WTC11 (cell line): ENCODE measurements at regions not wholly inside any gene's neighbourhood (a gene's known extent, or its start where the extent isn't known, plus 50 kb on each side); places are given as distances from the start of the nearest gene placed in this dataset.
A peak's percentile ranks its signal among the peaks of the same experiment; 100 is the strongest.

Experiments used
- ATAC-seq: fragments of 200-7000 bp; cut with Tn5 transposase; 2 replicates; pipeline ENCODE4 v1.10.0; 2021; ENCODE audit warnings: mild to moderate bottlenecking, moderate library complexity
- CTCF ChIA-PET: fragments of 300-600 bp; sonication (Branson Sonifier 250); formaldehyde crosslinking; loops from one replicate; lab custom pipeline; 2021; ENCODE audit warnings: antibody characterized with exemption; lab: Charles Lee
- POLR2A ChIA-PET: fragments of 350-600 bp; sonication (Branson Sonifier 250); formaldehyde crosslinking; loops from one replicate; lab custom pipeline; 2021; ENCODE audit warnings: antibody characterized with exemption; lab: Charles Lee
- DNase-seq: peaks from one replicate; pipeline ENCODE4 v3.0.0; 2021; ENCODE audit warnings: low spot score
- H3K27ac Mint-ChIP-seq: 2 replicates; pipeline ENCODE4 v1.8.0; 2021; ENCODE audit warnings: mixed read lengths
- H3K27me3 Mint-ChIP-seq: 2 replicates; pipeline ENCODE4 v1.8.0; 2021; ENCODE audit warnings: low read depth, mild to moderate bottlenecking, moderate library complexity, mixed read lengths
- H3K36me3 Mint-ChIP-seq: 2 replicates; pipeline ENCODE4 v1.8.0; 2021; ENCODE audit warnings: mixed read lengths
- H3K4me1 Mint-ChIP-seq: 2 replicates; pipeline ENCODE4 v1.8.0; 2022; ENCODE audit warnings: mixed read lengths
- H3K4me3 Mint-ChIP-seq: 2 replicates; pipeline ENCODE4 v1.8.0; 2021; ENCODE audit warnings: mild to moderate bottlenecking, moderate library complexity, mixed read lengths
- H3K9me3 Mint-ChIP-seq: 2 replicates; pipeline ENCODE4 v1.8.0; 2021; ENCODE audit warnings: mixed read lengths
- CBFB ChIP-seq: sonication (generic); formaldehyde crosslinking; IDR thresholded peaks from 2 replicates; pipeline ENCODE4 v1.8.1; 2022; ENCODE audit warnings: mild to moderate bottlenecking, low read depth, missing genetic modification reagents
- CDX4 ChIP-seq: fragments of 250-450 bp; sonication (Bioruptor Pico); IDR thresholded peaks from 2 replicates; pipeline ENCODE4 v1.9.0; 2021; ENCODE audit warnings: moderate library complexity, mild to moderate bottlenecking, inconsistent platforms, borderline replicate concordance
- E2F1 ChIP-seq: sonication (generic); formaldehyde crosslinking; IDR thresholded peaks from 2 replicates; pipeline ENCODE4 v1.8.0; 2022; ENCODE audit warnings: mild to moderate bottlenecking, missing genetic modification reagents
- ETV6 ChIP-seq: sonication (generic); formaldehyde crosslinking; IDR thresholded peaks from 2 replicates; pipeline ENCODE4 v1.8.1; 2022; ENCODE audit warnings: mild to moderate bottlenecking, missing genetic modification reagents
- FOXK1 ChIP-seq: sonication (generic); formaldehyde crosslinking; IDR thresholded peaks from 2 replicates; pipeline ENCODE4 v1.8.0; 2022; ENCODE audit warnings: mild to moderate bottlenecking, moderate library complexity, missing genetic modification reagents
- GRHL2 ChIP-seq: fragments of 250-450 bp; sonication (Bioruptor Pico); IDR thresholded peaks from 2 replicates; pipeline ENCODE4 v1.8.0; 2022; ENCODE audit warnings: mild to moderate bottlenecking, moderate library complexity; ENCODE audit not compliant: insufficient replicate concordance, severe bottlenecking
- IRF2 ChIP-seq: sonication (generic); formaldehyde crosslinking; IDR thresholded peaks from 2 replicates; pipeline ENCODE4 v1.8.0; 2022; ENCODE audit warnings: low read depth, missing genetic modification reagents, borderline replicate concordance
- MXD4 ChIP-seq: fragments of 250-450 bp; sonication (Bioruptor Pico); IDR thresholded peaks from 2 replicates; pipeline ENCODE4 v1.8.0; 2021; ENCODE audit warnings: mild to moderate bottlenecking, moderate library complexity, borderline replicate concordance
- NR1H2 ChIP-seq: sonication (generic); formaldehyde crosslinking; IDR thresholded peaks from 2 replicates; pipeline ENCODE4 v1.9.0; 2021; ENCODE audit warnings: mild to moderate bottlenecking, moderate library complexity, missing genetic modification reagents
- RELA ChIP-seq: sonication (generic); formaldehyde crosslinking; IDR thresholded peaks from 2 replicates; pipeline ENCODE4 v1.8.1; 2022; ENCODE audit warnings: missing genetic modification reagents, mild to moderate bottlenecking, borderline replicate concordance
- TEAD1 ChIP-seq: sonication (generic); formaldehyde crosslinking; IDR thresholded peaks from 2 replicates; pipeline ENCODE4 v1.8.0; 2022; ENCODE audit warnings: mild to moderate bottlenecking, missing genetic modification reagents
- TEAD4 ChIP-seq: sonication (generic); formaldehyde crosslinking; IDR thresholded peaks from 2 replicates; pipeline ENCODE4 v1.8.0; 2022; ENCODE audit warnings: mild to moderate bottlenecking, missing genetic modification reagents
- ZBTB21 ChIP-seq: sonication (generic); formaldehyde crosslinking; IDR thresholded peaks from 2 replicates; pipeline ENCODE4 v1.8.1; 2023; ENCODE audit warnings: mild to moderate bottlenecking, missing genetic modification reagents, borderline replicate concordance
- ZNF423 ChIP-seq: fragments of 250-450 bp; sonication (Bioruptor Pico); IDR thresholded peaks from 2 replicates; pipeline ENCODE4 v2.1.2; 2022; ENCODE audit warnings: mild to moderate bottlenecking, moderate library complexity
- ZNF425 ChIP-seq: fragments of 250-450 bp; sonication (Bioruptor Pico); conservative IDR thresholded peaks from 2 replicates; pipeline ENCODE4 v1.9.0; 2021; ENCODE audit warnings: mild to moderate bottlenecking
- TF ChIP-seq, protein P1 (sequence below): fragments of 250-450 bp; sonication (Bioruptor Pico); IDR thresholded peaks from 2 replicates; pipeline ENCODE4 v1.9.0; 2021; ENCODE audit warnings: mild to moderate bottlenecking, borderline replicate concordance

DNA sequence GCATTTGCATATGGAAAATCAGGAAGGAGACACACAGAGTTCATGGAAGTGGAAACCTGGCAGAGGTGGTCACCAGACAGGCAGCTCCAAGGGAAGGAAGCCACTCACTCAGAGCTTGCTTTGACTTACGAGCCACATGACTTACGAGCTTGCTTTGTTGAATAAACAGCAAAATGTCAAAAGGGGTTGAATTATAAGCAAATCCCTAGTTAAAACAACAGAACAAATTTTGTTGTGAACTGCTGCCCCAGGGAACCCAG lies 164.3 kb downstream of the SYK start (continued):
- TF ChIP-seq ZNF423 (CRISPR knock-in tag): no peak
- no peak for TF ChIP-seq TEAD4 (CRISPR knock-in tag)

- CTCF ChIA-PET: interaction anchor here (0.7 to 1.7 kb wide), 6 partner anchors 13 to 792 kb away, joined by 3 to 16 read pairs (median 4); partner anchors contain the start of gene NFIL3
Measured at GRCh38 chr9:90966480-90967144, 165.0 kb downstream of the SYK start.

GRCh38 chr9:90967145-90967538 lies 165.5 kb downstream of the SYK start:
- peak; percentile 25 for ATAC-seq

More at GRCh38 chr9:90966480-90967144, 165.0 kb downstream of the SYK start:
- no peak overlapping the region for H3K27ac Mint-ChIP-seq
- H3K9me3 Mint-ChIP-seq: peaks cover 9% of the 10 kb centered on the region
- no peak for DNase-seq
- TF ChIP-seq CBFB (no peak), RELA (CRISPR knock-in tag) (no peak), CDX4 (CRISPR knock-in tag) (no peak), GRHL2 (CRISPR knock-in tag) (no peak), ZBTB21 (CRISPR knock-in tag) (no peak)
- TF ChIP-seq, protein P1, sequence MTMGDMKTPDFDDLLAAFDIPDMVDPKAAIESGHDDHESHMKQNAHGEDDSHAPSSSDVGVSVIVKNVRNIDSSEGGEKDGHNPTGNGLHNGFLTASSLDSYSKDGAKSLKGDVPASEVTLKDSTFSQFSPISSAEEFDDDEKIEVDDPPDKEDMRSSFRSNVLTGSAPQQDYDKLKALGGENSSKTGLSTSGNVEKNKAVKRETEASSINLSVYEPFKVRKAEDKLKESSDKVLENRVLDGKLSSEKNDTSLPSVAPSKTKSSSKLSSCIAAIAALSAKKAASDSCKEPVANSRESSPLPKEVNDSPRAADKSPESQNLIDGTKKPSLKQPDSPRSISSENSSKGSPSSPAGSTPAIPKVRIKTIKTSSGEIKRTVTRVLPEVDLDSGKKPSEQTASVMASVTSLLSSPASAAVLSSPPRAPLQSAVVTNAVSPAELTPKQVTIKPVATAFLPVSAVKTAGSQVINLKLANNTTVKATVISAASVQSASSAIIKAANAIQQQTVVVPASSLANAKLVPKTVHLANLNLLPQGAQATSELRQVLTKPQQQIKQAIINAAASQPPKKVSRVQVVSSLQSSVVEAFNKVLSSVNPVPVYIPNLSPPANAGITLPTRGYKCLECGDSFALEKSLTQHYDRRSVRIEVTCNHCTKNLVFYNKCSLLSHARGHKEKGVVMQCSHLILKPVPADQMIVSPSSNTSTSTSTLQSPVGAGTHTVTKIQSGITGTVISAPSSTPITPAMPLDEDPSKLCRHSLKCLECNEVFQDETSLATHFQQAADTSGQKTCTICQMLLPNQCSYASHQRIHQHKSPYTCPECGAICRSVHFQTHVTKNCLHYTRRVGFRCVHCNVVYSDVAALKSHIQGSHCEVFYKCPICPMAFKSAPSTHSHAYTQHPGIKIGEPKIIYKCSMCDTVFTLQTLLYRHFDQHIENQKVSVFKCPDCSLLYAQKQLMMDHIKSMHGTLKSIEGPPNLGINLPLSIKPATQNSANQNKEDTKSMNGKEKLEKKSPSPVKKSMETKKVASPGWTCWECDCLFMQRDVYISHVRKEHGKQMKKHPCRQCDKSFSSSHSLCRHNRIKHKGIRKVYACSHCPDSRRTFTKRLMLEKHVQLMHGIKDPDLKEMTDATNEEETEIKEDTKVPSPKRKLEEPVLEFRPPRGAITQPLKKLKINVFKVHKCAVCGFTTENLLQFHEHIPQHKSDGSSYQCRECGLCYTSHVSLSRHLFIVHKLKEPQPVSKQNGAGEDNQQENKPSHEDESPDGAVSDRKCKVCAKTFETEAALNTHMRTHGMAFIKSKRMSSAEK (CRISPR knock-in tag): no peak
- TF ChIP-seq, all 79 proteins: peak for 0
- no peak for ATAC-seq
- H3K27me3 Mint-ChIP-seq: no peaks in the 10 kb centered on the region; the same call in none of the 2 replicates
- peaks cover 40% of the 10 kb centered on the region for H3K4me1 Mint-ChIP-seq
- no peak overlapping the region for H3K4me3 Mint-ChIP-seq
- no peaks in the 10 kb centered on the region for H3K36me3 Mint-ChIP-seq
- POLR2A ChIA-PET: interaction anchor here (0.6 to 1.4 kb wide), 2 partner anchors 9 to 825 kb away, joined by 3 to 5 read pairs; no protein-coding TSS in a partner anchor

More at GRCh38 chr9:90967145-90967538, 165.5 kb downstream of the SYK start:
- H3K9me3 Mint-ChIP-seq: peaks cover 9% of the 10 kb centered on the region
- no peaks in the 10 kb centered on the region; the same call in none of the 2 replicates for H3K27me3 Mint-ChIP-seq
- CTCF ChIA-PET: interaction anchor here (0.6 to 1.7 kb wide), 7 partner anchors 12 to 791 kb away, joined by 3 to 16 read pairs (median 4); partner anchors contain the start of gene NFIL3
- no peaks in the 10 kb centered on the region for H3K36me3 Mint-ChIP-seq
- no peak for DNase-seq
- H3K4me1 Mint-ChIP-seq: peaks cover 40% of the 10 kb centered on the region
- no peak overlapping the region for H3K4me3 Mint-ChIP-seq
- no peak overlapping the region for H3K27ac Mint-ChIP-seq
- no peak for TF ChIP-seq MXD4 (CRISPR knock-in tag)
- no peak for TF ChIP-seq IRF2 (CRISPR knock-in tag)
- TF ChIP-seq TEAD1: no peak
- no peak for TF ChIP-seq NR1H2 (CRISPR knock-in tag)
- no peak for TF ChIP-seq FOXK1 (CRISPR knock-in tag)
- no peak for TF ChIP-seq E2F1 (CRISPR knock-in tag)
- no peak for TF ChIP-seq ETV6 (CRISPR knock-in tag)
- TF ChIP-seq CBFB: no peak
- TF ChIP-seq ZNF425 (CRISPR knock-in tag): no peak
- TF ChIP-seq, all 79 proteins: peak for 0
- POLR2A ChIA-PET: interaction anchor here (1.4 kb wide), 1 partner anchor 9 kb away, joined by 3 read pairs; no protein-coding TSS in a partner anchor
